Smooth muscle cell of the brain vasculature (primary cell): ENCODE measurements at regions not wholly inside any gene's neighbourhood (a gene's known extent, or its start where the extent isn't known, plus 50 kb on each side); places are given as distances from the start of the nearest gene placed in this dataset.
"Not testable (repeated sequence)": the region's sequence is repeated elsewhere in the genome, so short reads cannot be mapped to it uniquely, and the experiment has no call there.

Source experiments
- DNase-seq: peaks from one replicate; pipeline ENCODE4 v3.0.0-alpha.2; 2012; ENCODE audit warnings: low read depth, low spot score

DNA sequence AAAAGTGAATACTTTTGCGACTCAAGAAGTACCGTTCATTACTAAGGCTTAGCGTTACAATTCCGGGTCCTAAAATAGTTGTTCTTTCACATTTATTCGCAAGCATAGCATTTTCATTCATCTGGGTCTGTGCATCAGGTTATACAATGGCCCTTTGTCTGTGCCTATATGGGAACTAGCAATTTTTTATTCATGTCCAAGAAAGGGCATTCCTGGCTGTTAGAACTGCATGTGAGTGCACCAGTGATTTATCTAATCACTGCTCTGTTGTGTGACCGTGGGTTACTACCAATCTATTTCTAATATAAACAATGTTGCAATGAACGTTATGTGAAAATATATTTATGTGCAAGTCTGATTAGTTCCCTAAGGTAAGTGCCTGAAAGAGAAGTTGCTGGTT, 63.8 kb downstream of the SPANXA1 start:
- DNase-seq: not testable (repeated sequence)

- not testable (repeated sequence) for DNase-seq
Measured at GRCh38 chrX:141475788-141476187, 108.8 kb downstream of the SPANXA1 start.

DNA sequence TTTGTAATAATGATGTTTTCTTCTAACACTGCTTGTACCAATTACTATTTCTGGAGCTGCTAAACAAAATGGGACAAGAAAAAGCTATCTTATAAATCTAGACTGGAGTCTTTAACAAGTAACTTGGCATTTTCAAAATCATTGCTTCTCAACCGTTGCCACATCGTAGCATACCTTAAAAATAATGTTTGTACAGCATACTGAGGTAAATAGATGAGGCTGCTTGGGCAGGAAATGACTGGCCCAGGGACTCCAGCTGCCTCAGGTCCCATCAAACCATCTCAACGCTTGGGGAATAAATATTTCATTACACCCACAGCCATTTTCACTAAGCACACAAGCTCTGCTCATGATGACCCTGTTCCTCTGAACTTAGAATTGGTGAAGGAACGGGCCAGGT, 115.1 kb downstream of the SPANXA1 start:
- no peak for DNase-seq

DNA sequence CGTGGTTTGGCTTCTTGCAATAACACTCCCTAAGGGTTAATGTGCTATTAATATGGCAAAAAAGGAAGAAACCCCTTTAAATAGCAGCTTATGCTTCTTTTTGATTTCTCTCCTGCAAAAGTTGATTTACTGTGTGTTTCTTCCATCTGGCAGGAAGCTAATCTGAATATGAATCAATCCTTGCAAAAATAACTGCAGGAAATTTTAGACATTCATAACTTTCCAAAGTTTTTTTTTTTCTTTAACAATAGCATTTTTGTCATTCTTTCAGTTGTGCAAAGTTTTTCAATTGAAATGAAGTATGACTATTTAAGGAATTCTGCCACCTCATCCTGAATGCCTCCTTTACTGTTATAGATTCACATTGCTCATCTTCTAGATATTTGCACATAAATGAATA, 115.6 kb downstream of the SPANXA1 start:
- DNase-seq: no peak

DNA sequence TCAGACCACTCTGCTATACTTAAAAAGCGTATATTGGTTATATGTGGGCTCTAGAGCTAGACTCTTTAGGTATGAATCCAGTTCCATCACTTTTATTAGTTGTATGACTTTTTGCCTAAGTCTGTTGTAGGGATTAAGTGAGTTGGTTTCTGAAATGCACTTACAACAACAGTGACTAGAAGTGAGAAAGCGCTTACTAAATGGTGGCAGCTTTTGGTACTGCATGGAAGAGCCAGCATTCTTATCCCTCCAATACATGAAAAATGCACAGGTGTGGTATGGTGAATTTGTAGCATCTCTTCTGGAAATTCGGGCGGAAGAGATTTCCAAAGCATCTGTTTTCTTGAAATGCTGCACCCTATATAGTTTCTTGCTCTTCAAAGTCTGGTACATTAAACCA, 117.1 kb downstream of the SPANXA1 start:
- no peak for DNase-seq

GRCh38 chrX:141455103-141455502, 129.4 kb downstream of the SPANXA1 start:
- DNase-seq: no peak

GRCh38 chrX:141443922-141444321, 140.6 kb downstream of the SPANXA1 start:
- DNase-seq: no peak

DNA sequence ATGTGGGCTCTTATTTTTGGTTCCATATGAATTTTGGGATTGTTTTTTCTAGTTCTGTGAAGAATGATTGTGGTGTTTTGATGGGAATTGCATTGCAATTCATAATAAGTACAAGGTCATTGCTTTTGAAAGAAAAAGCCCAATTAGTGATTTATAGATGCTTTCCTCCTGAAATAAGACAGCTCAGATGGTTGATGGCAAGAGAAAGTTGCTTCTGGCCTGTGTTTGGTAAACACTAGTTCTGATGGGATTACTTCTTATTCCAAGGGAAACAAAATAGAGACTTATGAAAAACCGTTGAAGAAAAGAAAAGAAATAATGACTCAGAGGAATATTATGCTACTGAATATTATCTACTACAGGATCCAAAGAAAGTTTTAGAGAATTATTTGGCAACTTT, 144.9 kb downstream of the SPANXA1 start:
- DNase-seq: no peak

DNA sequence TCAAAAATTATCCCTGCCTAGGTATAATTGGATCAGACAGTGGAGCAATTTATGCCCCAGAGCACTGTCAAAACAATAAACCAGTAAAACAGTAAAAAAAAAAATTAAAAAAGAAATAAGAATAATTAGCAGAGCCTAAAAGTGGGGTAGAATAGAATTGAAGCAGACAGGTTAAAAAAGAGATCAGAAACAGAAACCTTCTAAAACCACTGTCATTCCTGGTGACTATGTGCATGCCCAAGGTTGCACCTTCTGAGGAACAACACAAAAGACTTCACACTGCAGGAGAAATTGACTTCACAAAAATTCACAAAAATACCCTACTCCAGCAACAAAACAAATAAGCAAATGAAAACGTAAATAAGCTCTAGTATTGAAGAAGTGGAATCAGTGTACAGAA, 168.6 kb downstream of the SPANXA1 start:
- DNase-seq: no peak

DNA sequence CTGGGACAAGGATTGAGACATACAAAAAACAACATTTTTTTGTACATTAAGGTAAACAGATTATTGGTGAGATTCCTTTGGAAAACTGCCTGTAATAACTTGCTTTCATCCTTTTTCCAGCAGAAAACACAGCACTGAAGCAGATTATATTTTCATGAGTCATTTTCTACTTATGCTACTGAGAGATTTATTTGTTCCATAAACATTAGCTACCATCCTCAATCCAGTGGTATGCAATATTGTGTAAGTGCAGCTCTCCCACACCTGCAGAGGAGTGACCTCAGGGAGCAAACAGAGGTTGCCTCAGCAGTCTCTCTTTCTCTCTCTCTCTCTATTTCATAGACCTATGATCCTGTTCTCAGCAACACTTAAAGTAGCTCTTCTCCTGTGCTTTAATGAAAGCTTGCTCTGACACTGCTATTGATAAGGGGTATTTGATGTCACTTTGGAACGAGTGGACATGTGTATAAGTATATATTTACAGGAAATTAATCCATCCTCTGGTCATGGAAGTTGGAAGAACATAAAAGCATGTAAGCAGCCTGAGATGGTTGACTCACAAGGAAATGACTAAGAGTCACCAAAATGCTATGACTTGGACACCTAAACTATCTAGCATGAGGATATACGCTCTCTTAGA, 163.7 kb upstream of the SPANXC start:
- no peak for DNase-seq

DNA sequence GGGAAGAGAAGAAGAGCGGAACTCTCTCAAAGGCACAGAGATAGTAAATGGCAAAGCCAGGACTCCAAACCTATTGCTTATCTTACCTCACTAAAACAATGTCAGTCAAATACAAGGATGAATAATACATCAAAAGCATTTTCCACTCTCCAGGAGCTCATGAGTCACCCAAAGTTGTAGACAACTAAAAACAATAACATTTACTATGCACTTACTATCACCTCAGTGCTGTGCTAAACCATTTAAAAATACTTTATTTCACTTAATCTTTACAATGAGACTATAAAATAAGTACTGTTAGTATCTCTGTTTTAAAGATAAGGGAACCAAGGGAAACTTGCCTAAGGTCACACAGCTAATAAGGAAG, 163.2 kb upstream of the SPANXC start:
- no peak for DNase-seq

- no peak for DNase-seq
Measured at GRCh38 chrX:141402897-141403610, 160.7 kb upstream of the SPANXC start.

DNA sequence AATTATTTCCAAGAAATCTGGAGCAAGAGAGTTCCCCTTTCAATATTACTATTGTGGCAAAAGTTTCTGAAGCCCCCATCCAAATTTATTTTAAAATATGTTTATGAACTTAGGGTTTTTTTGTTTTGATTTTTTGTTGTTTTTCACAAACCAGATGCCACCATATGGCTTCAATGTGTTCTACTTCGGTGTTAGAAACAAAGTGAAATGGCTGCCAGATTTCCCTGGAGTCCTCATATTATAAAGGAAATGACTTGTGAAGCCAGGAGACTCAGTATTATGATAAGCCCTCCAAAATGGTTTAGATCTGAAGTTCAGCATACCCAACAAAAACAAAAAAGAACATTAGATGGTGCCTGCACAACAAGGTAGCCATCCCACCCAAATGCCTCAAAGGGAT, 154.2 kb upstream of the SPANXC start:
- no peak for DNase-seq

GRCh38 chrX:141375011-141375760, 132.9 kb upstream of the SPANXC start:
- DNase-seq: no peak

DNA sequence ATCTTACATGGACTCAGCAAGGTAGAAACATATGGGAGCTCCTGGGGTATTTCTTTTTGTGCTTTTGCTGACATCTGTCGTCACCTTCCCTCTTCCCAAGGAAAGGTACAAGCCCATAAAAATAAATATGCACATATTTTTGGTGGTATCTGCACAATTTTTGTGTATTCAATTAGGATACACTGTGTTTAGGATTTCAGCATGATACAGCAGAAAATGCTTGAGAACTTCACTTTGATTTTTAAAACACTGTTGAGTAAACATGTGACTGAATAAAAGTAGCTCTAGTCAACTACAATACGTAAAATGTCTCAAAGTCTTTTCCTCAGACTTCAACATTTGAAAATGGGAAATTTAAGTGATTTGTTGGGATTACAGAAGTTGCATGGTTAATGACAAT, 99.4 kb upstream of the SPANXC start:
- DNase-seq: no peak

- DNase-seq: peak; percentile 1
Measured at GRCh38 chrX:141341341-141341740, 99.0 kb upstream of the SPANXC start.

DNA sequence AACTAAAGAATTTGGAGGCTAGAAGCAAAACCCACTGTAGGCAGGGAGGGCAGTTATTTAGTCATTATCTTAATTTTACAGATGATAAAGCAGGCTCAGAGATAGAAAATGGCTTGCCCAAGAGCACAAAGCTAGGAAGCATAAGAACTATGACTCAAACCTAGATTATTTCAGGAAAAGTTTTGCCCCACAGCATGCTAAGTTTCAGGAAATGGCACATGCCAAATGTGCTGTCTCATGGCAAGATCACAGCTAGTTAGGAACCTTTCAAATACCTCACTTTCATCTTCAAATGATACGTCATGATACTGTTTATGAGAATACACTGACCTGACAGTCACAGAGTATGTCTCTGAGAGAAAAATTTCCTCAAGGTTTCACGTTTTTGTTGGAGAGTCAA, 78.5 kb upstream of the SPANXC start:
- no peak for DNase-seq

DNA sequence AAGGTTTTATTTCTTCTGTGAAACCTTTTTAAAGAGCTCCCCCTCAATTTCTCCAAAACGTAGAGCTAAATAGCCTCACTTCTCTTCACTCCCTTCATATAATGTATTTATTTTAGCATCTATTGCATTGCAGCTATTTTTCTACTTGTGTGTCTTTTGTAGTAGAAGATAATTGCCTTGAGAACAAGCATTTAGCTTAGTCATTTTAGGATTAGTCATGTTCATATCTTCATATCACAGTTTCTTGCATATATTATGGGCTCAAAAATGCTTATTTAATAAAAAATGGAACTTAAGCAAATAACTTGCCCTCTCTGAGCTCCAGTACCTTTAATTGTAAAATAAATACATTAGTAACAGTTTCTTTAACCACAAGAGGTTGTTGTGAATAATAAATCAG, 72.1 kb upstream of the SPANXC start:
- no peak for DNase-seq

- DNase-seq: no peak
Measured at GRCh38 chrX:141301017-141301416, 58.7 kb upstream of the SPANXC start.
